ENCODE measurements at regions not wholly inside any gene's neighbourhood (a gene's known extent, or its start where the extent isn't known, plus 50 kb on each side); places are given as distances from the start of the nearest gene placed in this dataset.

GRCh38 chr5:74233091-74233490 is 407.4 kb downstream of the ENC1 start:
- H3K9me3 ChIP-seq (ENCODE audit: low read depth, low read length, poor library complexity, severe bottlenecking) = no peaks in the 10 kb centered on the region
- CTCF ChIA-PET = no interaction called here
- POLR2A ChIA-PET (ENCODE audit: low non-redundant PET) = no interaction called here
- no peak overlapping the region for H3K4me3 ChIP-seq (ENCODE audit: low read depth, low read length, poor library complexity, severe bottlenecking)
- TF ChIP-seq CTCF (conservative IDR thresholded peaks at IDR 0.05; ENCODE audit: low read depth, low read length) = no peak
- no peak for TF ChIP-seq EZH2 (IDR thresholded peaks at IDR 0.05; ENCODE audit: borderline replicate concordance, low read depth, low read length, poor library complexity, severe bottlenecking)
- H3K4me1 ChIP-seq (ENCODE audit: insufficient read depth, low read length, poor library complexity, severe bottlenecking) = no peaks in the 10 kb centered on the region
- no peak overlapping the region for H3K27ac ChIP-seq (ENCODE audit: low read depth, low read length, poor library complexity, severe bottlenecking)
- DNase-seq (ENCODE audit: low spot score) = no peak
- no TSS peak for BruUV-seq (replicated peaks)
- peaks cover under 1% of the 10 kb centered on the region for H3K27me3 ChIP-seq (replicated peaks; ENCODE audit: insufficient read depth, low read depth, low read length, poor library complexity)
- H3K36me3 ChIP-seq (ENCODE audit: insufficient read depth, low read length, poor library complexity, severe bottlenecking) = no peaks in the 10 kb centered on the region
- intact Hi-C loops (cut with micrococcal nuclease; ENCODE audit: unreplicated experiment) = no loop called here

GRCh38 chr5:74232276-74232675 is 408.3 kb downstream of the ENC1 start:
- TF ChIP-seq EZH2 (IDR thresholded peaks at IDR 0.05; ENCODE audit: borderline replicate concordance, low read depth, low read length, poor library complexity, severe bottlenecking) (no peak), CTCF (conservative IDR thresholded peaks at IDR 0.05; ENCODE audit: low read depth, low read length) (no peak)
- no peak for DNase-seq (ENCODE audit: low spot score)
- H3K4me3 ChIP-seq (ENCODE audit: low read depth, low read length, poor library complexity, severe bottlenecking) = no peak overlapping the region
- H3K36me3 ChIP-seq (ENCODE audit: insufficient read depth, low read length, poor library complexity, severe bottlenecking) = no peaks in the 10 kb centered on the region
- H3K9me3 ChIP-seq (ENCODE audit: low read depth, low read length, poor library complexity, severe bottlenecking) = no peaks in the 10 kb centered on the region
- intact Hi-C loops (cut with micrococcal nuclease; ENCODE audit: unreplicated experiment) = no loop called here
- ChIA-PET POLR2A (ENCODE audit: low non-redundant PET) (no interaction called here), CTCF (no interaction called here)
- H3K27me3 ChIP-seq (replicated peaks; ENCODE audit: insufficient read depth, low read depth, low read length, poor library complexity) = peaks cover 8% of the 10 kb centered on the region
- no peaks in the 10 kb centered on the region for H3K4me1 ChIP-seq (ENCODE audit: insufficient read depth, low read length, poor library complexity, severe bottlenecking)
- no TSS peak for BruUV-seq (replicated peaks)
- no peak overlapping the region for H3K27ac ChIP-seq (ENCODE audit: low read depth, low read length, poor library complexity, severe bottlenecking)

- H3K27me3 ChIP-seq (replicated peaks; ENCODE audit: insufficient read depth, low read depth, low read length, poor library complexity) = peaks cover 13% of the 10 kb centered on the region
- POLR2A ChIA-PET (ENCODE audit: low non-redundant PET) = no interaction called here
- no peaks in the 10 kb centered on the region for H3K9me3 ChIP-seq (ENCODE audit: low read depth, low read length, poor library complexity, severe bottlenecking)
- no peaks in the 10 kb centered on the region for H3K4me1 ChIP-seq (ENCODE audit: insufficient read depth, low read length, poor library complexity, severe bottlenecking)
- H3K36me3 ChIP-seq (ENCODE audit: insufficient read depth, low read length, poor library complexity, severe bottlenecking) = no peaks in the 10 kb centered on the region
- no peak overlapping the region for H3K27ac ChIP-seq (ENCODE audit: low read depth, low read length, poor library complexity, severe bottlenecking)
- BruUV-seq (replicated peaks) = no TSS peak
- intact Hi-C loops (cut with micrococcal nuclease; ENCODE audit: unreplicated experiment) = no loop called here
- TF ChIP-seq CTCF (conservative IDR thresholded peaks at IDR 0.05; ENCODE audit: low read depth, low read length) (no peak), EZH2 (IDR thresholded peaks at IDR 0.05; ENCODE audit: borderline replicate concordance, low read depth, low read length, poor library complexity, severe bottlenecking) (no peak)
- no peak overlapping the region for H3K4me3 ChIP-seq (ENCODE audit: low read depth, low read length, poor library complexity, severe bottlenecking)
- CTCF ChIA-PET = no interaction called here
- DNase-seq (ENCODE audit: low spot score) = no peak
These were observed 408.8 kb downstream of the ENC1 start for GRCh38 chr5:74231697-74232096.
